SIG-M5 treated with dmso at 0.1 percent for 504 hours (cell line): ENCODE measurements at regions not wholly inside any gene's neighbourhood (a gene's known extent, or its start where the extent isn't known, plus 50 kb on each side); places are given as distances from the start of the nearest gene placed in this dataset.

Experiments used
- DNase-seq: peaks from one replicate; lab custom pipeline; 2025; ENCODE audit not compliant: unreplicated experiment; lab: John Stamatoyannopoulos, UW

- no peak for DNase-seq
Observed at GRCh38 chr6:163694988-163695398, 280.5 kb downstream of the QKI start.

GRCh38 chr6:163694072-163694471 lies 279.6 kb downstream of the QKI start:
- no peak for DNase-seq

DNA sequence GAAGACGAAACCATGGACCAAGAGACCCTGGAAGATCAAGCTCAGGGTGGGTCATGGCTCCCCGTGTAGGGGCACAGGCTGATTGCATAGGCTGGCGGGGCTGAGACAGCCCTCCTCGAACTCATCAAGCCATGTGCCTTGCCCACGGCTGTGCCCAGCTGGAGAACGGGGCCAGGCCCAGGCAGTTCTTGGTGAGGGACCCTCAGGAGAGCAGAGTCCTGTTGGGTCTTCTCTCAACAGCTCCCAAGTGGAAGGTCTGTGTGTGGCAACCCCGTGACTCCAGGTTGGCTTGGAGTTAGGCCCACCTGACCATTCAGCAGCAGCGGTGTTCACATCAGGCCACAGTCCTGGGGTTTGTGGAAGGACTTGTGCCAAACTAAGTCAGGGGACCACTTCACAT lies 276.5 kb downstream of the QKI start:
- no peak for DNase-seq

GRCh38 chr6:163688739-163689362 lies 274.3 kb downstream of the QKI start:
- DNase-seq: no peak

GRCh38 chr6:163687075-163687474 lies 272.6 kb downstream of the QKI start:
- no peak for DNase-seq

DNA sequence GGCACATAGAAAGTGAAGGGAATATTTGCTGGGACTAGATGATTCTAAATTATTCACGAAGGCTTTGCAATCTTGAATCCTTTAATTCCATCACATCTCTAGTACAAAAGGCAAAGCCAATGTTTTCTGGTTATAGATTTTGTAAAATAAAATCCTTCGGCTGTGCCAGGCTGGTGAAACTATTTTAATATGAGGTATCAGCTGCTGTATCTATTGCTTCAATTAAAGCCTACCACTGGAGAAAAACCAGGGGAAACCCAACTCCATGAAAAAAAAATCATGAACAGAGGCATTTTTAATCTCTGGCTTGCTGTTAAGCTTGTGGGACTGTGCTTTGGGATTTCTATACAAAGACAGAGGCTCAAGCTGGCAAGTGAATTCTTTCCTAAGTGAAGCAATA lies 271.8 kb downstream of the QKI start:
- DNase-seq: no peak

DNA sequence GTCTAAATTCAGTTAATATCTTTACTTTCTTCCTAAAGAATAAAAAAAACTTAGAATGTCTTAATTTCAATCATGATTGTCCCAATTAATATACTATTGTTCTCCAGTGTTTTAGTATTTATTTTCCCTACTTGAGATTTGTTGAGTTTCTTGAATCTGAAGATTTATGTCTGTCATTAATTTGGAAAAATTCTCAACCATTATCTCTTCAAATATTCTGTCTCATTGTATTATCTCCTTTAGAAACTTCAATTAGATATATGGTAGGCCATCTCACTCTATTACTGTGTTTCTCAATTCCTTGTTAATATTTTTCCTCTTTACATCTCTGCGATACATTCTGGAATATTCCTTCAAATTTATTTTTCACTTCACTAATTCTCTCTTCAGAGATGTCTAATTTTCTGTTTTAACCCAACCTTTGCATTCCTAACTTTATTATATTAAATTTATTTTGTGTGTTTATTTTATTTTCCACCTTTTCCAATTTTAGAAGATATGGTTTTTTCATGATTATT lies 268.6 kb downstream of the QKI start:
- DNase-seq: no peak

DNA sequence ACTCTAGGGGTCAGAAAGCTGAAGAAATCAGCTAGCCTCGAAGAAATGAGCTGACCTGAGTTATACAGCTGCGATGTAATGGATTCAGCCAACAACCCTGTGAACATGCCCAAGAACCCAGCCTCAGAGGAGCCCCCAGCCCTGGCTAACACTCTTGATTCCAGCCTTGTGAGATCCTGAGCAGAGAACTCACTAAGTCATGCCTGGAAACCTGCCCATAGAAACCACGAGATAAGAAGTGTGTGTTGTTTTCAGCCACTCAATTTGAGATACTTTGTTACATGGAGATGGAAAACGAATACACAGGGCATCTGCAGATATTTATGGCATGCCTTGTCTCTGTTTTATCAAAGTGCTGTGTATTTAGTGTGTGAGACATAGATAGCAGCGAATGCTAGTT lies 265.2 kb downstream of the QKI start:
- no peak for DNase-seq

GRCh38 chr6:163679012-163679660 lies 264.6 kb downstream of the QKI start:
- DNase-seq: no peak

DNA sequence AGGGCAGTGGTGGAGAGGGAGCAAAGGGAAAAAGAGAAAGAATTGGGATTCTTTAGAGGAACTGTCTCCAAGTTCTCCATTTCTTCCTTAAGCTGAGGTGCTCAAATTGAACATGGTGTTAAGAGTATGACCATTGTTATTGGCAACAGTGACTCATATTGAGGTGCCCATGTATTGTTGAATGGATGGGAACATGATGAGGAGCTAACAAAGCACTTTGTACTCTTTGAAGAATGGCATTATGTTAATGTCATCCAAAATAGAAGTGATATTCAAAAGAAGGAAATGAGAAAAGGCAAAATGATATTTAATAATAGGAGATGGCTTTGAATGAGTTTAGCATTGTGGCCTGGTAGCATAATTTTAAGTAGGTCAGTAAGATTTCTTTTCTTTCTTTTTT lies 261.1 kb downstream of the QKI start:
- no peak for DNase-seq

- DNase-seq: no peak
Observed at GRCh38 chr6:163672710-163673109, 258.2 kb downstream of the QKI start.

DNA sequence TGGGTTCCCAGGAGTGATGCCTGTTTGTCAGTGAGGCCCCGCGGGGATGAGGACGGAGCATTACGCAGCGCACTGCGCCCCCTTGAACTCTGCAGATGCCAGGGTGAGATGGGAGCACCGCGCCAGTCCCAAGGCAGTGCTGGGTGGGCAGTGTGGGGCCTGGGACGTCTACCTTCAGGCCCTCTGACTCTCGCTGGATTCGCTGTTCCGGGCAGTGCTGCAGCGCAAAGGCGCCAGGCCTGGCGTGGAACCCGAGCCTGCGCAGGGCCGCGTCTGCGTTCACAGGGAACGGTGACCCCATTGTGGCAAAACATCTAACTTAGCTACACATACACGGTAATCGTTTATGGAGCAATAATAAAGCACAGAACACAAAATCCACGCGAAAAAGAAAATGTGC lies 257.3 kb downstream of the QKI start:
- DNase-seq: no peak

DNA sequence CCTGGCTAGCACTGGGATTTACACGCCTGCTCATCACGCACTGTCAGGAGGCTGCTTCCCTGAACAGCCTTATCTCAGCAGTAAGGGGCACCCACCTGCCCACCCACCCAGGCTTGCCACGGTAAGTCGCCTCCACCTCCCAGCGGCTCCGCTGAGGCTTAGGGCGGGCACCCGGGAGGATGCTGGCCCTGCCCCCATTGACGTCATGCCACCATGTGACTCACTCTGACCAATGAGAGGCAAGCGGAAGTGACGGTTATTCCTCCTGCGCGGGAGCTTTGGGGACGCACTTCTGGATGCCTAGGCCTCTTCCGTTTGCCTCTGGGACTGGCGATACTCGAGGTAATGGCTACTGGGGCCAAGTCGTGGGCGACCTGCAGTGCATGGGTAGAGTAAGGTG lies 256.8 kb downstream of the QKI start:
- DNase-seq: no peak

DNA sequence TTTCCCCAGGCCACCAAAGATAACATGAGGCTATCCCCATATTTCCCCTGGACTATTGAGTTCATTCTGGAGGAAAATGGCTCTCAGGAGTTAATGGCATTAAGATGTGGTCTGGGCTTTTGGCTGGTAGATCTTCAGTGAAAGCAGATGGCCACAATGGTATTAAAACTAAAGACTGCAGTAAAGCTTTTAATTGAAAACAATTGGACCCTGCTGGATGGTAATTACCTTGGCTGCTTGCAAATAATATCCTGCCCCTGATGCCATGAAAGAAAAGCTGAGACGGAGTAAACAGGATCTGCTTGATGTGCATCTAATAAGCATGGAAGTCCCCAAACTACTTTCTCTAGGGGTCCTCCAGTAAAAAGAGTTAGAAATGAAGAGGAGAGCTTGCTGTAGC lies 255.8 kb downstream of the QKI start:
- no peak for DNase-seq

DNA sequence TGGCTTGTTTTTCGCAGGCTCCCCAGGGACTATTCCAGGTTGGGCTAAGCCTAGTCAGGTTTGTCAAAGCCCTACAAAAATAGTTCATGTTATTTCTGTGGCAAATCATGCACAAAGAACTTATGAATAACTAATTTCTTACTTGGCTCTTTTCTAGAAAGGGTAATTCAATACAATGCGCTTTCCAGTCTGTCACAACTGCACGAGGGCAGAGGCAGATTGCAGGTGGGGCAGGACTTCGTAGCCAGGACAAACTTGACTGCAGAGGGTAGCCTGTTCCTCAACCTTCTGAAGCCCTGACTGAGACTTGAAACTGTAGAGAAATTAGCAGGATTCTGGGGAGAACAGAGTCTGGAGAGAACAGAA lies 253.5 kb downstream of the QKI start:
- DNase-seq: no peak

- DNase-seq: peak; percentile 95
Observed at GRCh38 chr6:163667372-163668060, 253.0 kb downstream of the QKI start.

DNA sequence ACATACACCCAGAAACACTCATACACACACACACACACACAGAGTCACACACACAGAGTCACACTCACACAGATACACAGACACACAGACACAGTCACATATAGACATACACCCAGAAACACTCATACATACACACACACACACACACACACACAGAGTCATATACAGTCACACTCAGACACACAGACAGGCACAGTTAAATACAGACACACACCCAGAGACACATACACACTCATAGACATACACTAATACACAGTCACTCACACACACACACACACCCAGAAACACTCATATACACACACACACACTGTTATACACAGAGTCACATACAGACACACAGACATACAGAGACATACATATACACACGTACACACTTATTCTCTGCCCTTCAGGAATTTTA lies 250.9 kb downstream of the QKI start:
- DNase-seq: no peak

DNA sequence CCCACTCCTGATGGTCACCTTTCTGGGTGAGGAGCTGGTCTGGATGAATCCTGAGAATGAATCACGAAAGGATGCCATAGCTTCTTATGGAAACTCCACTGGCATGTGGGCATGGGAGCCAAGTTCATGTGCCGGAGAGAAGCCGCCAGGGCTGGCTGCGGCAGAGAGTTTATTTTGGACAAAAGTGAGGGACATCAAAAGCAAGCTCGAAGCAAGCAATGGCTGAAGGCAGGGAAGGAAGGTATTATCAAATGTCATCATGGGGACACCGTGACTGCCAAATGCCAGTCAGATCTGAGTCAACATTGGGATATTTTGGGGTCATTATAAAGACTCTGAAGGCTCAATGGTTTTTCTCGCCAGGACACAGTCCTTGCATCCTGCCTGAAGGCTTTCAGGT lies 249.1 kb downstream of the QKI start:
- DNase-seq: no peak

DNA sequence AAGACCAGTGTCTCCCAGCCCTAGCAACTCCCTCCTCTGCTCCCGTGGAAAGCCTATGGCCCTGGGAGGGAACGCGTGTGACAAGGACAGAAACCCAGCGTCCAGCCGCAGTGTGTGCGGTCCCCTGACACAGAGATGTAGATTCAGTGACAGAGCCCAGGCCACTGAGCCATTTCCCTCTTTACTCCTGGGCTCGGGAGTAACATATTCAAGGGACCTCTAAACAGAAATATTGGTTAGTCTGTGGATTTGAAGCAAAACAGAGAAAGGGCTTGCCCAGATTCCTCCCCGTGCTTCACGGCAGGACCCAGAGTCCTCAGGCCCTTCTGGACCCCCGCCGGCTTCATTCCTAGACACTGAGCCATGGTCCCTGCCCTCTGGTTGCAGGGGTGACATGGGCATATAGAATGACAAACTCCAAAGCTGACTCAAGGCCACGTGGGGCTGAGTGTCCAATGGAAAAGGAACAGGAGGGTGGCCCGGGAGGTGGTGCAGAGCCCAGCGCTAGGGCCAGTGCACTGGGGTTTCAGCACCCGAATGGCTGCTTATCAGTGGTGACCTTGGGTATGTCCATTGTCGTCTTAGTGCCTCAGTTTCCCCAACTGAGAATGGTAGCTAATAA lies 248.2 kb downstream of the QKI start:
- no peak for DNase-seq

DNA sequence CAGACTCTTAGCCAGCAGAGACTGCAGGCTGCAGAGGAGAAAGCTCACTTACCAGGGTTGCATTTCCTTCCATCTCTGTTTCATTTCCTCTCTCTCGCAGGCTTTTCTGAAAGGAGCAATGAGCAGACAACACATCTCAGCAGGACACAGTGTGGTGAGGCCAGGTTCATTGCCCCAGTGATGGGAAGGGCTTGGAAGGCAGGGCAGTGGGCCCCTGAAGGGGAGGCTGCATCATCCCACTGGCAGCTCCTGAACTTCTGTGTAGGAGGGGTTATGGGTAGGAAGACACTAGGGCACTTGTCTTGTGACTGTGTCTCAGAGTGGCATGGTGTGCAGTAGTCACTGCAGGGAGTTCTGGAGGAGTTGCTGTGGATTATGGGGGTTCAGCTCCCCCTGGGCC lies 246.8 kb downstream of the QKI start:
- peak; percentile 70 for DNase-seq

DNA sequence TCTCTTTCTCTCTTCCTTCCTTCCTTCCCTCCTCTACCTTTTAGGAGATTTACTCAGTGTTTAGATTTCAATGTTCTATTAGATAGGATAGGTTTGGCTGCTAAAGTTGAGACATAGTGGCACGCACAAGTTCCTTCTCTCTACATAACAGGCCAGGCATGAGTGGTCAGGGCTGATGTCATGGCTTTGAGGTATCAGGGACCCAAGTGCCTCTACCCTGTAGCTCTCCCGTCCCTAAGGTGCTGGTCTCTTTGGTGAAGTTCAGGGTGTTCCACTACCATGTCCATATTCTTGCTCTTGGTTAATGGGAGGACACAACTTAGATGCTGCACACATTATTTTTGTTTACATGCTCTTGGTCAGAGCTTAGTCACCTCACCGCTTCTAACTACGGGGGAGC lies 245.3 kb downstream of the QKI start:
- no peak for DNase-seq
